ENCODE measurements at regions not wholly inside any gene's neighbourhood (a gene's known extent, or its start where the extent isn't known, plus 50 kb on each side); places are given as distances from the start of the nearest gene placed in this dataset.

DNA sequence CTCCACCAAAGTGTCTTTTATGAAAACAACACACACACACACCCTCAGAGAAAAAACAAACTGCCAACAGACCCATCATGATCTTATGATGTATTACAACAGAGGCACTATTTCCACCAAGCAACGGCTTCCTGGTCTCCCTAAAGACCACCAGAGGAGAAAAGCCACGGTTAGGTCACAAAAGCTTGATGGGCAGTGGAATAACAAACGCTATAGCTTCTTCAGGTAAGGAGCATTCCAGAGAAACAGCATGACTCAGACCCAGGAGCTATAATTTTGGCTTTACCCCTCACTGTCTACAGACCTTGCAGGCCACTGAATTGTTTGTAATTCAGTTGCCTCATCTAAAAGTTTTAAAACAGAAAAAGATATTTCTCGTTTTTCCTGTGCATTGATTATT, 105.7 kb upstream of the GPR141 start:
- TF ChIP-seq SUZ12 (IDR thresholded peaks at IDR 0.05) (no peak), TARDBP (IDR thresholded peaks at IDR 0.05) (no peak)

Data from HEK293T (cell line).